DMS114 treated with DMSO at 0.1 percent for 48 hours (cell line): ENCODE measurements at regions not wholly inside any gene's neighbourhood (a gene's known extent, or its start where the extent isn't known, plus 50 kb on each side); places are given as distances from the start of the nearest gene placed in this dataset.
A peak's percentile ranks its signal among the peaks of the same experiment; 100 is the strongest.

ENCODE experiments used
- DNase-seq: peaks from one replicate; lab custom pipeline; 2025; ENCODE audit not compliant: unreplicated experiment; lab: John Stamatoyannopoulos, UW

GRCh38 chr1:99152132-99152531 lies 112.2 kb upstream of the PLPPR4 start:
- no peak for DNase-seq

- DNase-seq, result no peak
These were observed 100.6 kb upstream of the PLPPR4 start for GRCh38 chr1:99163671-99164070.

- DNase-seq, result no peak
These were observed 93.8 kb upstream of the PLPPR4 start for GRCh38 chr1:99170516-99170915.

- DNase-seq, result no peak
These were observed 93.0 kb upstream of the PLPPR4 start for GRCh38 chr1:99171184-99171813.

- DNase-seq, result no peak
These were observed 91.0 kb upstream of the PLPPR4 start for GRCh38 chr1:99173282-99173681.

GRCh38 chr1:99173900-99174299 lies 90.4 kb upstream of the PLPPR4 start:
- no peak for DNase-seq

GRCh38 chr1:99176753-99177152 lies 87.5 kb upstream of the PLPPR4 start:
- DNase-seq, result no peak

GRCh38 chr1:99177465-99177864 lies 86.8 kb upstream of the PLPPR4 start:
- no peak for DNase-seq

- DNase-seq, result peak; percentile 75
These were observed 83.9 kb upstream of the PLPPR4 start for GRCh38 chr1:99180343-99180808.

- DNase-seq, result no peak
These were observed 83.4 kb upstream of the PLPPR4 start for GRCh38 chr1:99180915-99181314.

- no peak for DNase-seq
These were observed 82.4 kb upstream of the PLPPR4 start for GRCh38 chr1:99181892-99182291.

- no peak for DNase-seq
These were observed 79.1 kb upstream of the PLPPR4 start for GRCh38 chr1:99185196-99185595.

- no peak for DNase-seq
These were observed 70.9 kb upstream of the PLPPR4 start for GRCh38 chr1:99193431-99193830.

- no peak for DNase-seq
These were observed 65.9 kb upstream of the PLPPR4 start for GRCh38 chr1:99198393-99198792.

- DNase-seq, result no peak
These were observed 57.1 kb upstream of the PLPPR4 start for GRCh38 chr1:99207216-99207615.
